Breast epithelium (tissue), 3 donors: ENCODE measurements at regions not wholly inside any gene's neighbourhood (a gene's known extent, or its start where the extent isn't known, plus 50 kb on each side); places are given as distances from the start of the nearest gene placed in this dataset.

Source experiments
- POLR2A ChIP-seq: fragments of 450-650 bp; IDR thresholded peaks from one replicate; pipeline ENCODE4 v1.6.1; 2016; ENCODE audit warnings: antibody characterized with exemption, mild to moderate bottlenecking, moderate library complexity
- TF ChIP-seq, protein P1 (sequence below), 3 donors: fragments of 450-650 bp; IDR thresholded peaks; one replicate each; pipeline ENCODE4 v1.5.1; 2016 to 2017; ENCODE audit warnings: antibody characterized with exemption in 3 of 3, mild to moderate bottlenecking in 3 of 3, moderate library complexity in 3 of 3

DNA sequence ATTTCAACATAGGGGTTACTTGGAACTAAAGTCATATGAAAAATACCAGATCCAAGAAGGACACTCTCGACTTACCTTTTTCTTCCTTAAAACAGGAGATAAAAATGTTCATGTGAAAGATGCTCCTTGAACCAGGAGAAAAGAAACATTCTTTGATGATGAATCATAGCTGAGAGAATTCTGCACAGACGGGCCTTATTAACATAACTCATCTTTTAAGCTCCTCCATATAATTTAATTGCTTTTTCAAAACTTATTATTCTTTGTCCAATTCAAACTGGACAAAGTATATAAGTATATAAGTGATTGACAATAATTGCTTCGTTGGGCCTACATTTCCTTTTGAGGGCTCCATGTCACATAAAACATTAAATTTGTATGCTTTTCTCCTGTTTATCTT is 945.2 kb upstream of the C9orf72 start:
- TF ChIP-seq POLR2A = no peak
- TF ChIP-seq, protein P1, sequence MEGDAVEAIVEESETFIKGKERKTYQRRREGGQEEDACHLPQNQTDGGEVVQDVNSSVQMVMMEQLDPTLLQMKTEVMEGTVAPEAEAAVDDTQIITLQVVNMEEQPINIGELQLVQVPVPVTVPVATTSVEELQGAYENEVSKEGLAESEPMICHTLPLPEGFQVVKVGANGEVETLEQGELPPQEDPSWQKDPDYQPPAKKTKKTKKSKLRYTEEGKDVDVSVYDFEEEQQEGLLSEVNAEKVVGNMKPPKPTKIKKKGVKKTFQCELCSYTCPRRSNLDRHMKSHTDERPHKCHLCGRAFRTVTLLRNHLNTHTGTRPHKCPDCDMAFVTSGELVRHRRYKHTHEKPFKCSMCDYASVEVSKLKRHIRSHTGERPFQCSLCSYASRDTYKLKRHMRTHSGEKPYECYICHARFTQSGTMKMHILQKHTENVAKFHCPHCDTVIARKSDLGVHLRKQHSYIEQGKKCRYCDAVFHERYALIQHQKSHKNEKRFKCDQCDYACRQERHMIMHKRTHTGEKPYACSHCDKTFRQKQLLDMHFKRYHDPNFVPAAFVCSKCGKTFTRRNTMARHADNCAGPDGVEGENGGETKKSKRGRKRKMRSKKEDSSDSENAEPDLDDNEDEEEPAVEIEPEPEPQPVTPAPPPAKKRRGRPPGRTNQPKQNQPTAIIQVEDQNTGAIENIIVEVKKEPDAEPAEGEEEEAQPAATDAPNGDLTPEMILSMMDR (IDR thresholded peaks at IDR 0.05) = no peak
